NCI-H1105 treated with DMSO at 0.1 percent for 48 hours (cell line): ENCODE measurements at regions not wholly inside any gene's neighbourhood (a gene's known extent, or its start where the extent isn't known, plus 50 kb on each side); places are given as distances from the start of the nearest gene placed in this dataset.
A peak's percentile ranks its signal among the peaks of the same experiment; 100 is the strongest.
"Not testable (repeated sequence)": the region's sequence is repeated elsewhere in the genome, so short reads cannot be mapped to it uniquely, and the experiment has no call there.

Source experiments
- DNase-seq: peaks from one replicate; lab custom pipeline; 2025; lab: John Stamatoyannopoulos, UW

GRCh38 chr9:99628849-99629620 is 192.7 kb upstream of the NR4A3 start:
- no peak for DNase-seq

DNA sequence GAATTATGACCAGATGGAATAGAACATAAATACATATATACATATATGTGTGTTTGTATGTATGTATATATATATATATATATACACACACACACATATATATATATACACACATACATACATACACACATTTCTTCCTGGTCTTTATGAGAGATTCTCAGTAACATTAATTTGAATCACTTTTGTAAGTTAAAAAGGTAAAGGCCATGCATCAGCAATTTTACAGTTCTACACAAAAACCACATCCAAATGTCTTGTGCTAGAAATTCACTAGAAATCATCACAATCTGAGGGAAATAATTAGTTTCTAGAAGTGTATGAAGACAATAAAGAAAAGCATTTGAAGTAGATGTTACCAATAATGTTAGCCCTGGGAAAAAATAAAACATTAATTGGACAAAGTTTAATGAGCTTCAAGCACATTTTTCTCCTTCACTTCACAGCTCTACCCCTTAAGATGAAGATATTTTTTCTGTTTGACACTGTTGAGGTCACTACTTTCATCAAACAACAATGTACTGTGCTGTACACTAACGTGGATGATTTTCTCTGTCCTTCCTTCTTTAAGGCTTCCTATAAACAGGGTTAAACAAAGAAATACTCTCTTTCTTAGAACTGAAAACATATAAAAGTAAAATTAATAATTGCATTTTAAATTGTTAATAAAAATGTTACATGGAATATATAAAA is 189.2 kb upstream of the NR4A3 start:
- DNase-seq = no peak

DNA sequence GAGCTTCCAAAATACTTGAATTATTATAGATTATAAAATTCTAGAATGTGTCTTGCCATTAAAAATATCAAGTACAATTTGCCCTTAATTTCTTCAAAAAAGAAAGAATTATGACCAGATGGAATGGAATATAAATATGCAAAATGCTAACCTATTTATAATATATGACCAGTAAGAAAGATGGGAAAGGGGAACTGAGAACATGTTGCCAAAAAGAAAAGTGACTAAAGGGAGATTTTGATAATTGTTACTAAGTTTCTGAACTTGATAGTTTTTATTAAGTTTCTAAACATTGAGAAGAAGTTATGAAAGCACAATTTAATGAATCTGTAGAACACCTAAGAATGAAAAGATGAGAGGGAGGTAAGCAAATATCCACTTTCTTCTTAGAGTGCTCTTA is 188.4 kb upstream of the NR4A3 start:
- no peak for DNase-seq

DNA sequence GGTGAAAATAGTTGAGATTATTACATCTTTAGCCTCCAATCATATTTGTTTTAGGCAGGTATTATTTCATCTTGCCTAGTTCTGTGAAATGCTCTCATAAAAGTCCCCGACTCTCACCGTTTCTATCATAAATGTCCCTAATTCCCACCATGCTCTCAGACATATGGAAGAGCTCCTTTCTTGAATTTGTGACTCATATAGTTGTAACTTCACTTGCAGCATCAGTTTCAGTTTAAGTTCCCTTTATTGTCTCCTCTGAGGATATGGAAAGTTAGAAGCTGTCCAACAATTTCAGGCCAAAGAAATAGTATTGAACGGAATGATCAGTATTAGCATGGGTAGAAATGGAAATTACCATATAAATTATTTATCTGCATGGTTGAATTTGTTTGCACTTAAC is 187.5 kb upstream of the NR4A3 start:
- no peak for DNase-seq

- no peak for DNase-seq
Measured at GRCh38 chr9:99635032-99635431, 186.7 kb upstream of the NR4A3 start.

DNA sequence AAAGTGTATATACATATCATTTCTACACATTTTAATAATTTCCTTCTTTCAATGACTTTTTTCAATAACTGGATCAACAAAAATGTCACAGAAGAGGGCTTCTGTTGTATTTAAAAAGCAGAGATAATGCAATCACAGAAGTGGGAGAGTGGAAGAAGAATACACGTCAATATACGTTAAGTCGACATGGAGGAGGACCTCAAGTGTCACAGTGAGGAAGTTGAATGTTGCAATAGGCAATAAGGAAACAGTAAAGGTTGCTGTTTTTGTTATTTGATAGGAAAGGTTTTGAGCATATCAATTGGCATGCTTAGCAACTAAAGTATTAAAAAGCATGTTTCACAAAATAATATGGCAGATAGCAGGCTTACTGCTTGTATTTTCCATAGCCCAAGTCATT is 184.0 kb upstream of the NR4A3 start:
- DNase-seq = no peak

GRCh38 chr9:99638971-99639370 is 182.7 kb upstream of the NR4A3 start:
- DNase-seq = no peak

- DNase-seq = no peak
Measured at GRCh38 chr9:99647604-99648003, 174.1 kb upstream of the NR4A3 start.

GRCh38 chr9:99650187-99650874 is 171.4 kb upstream of the NR4A3 start:
- DNase-seq = no peak

- DNase-seq = no peak
Measured at GRCh38 chr9:99660191-99660636, 161.5 kb upstream of the NR4A3 start.

GRCh38 chr9:99663297-99663696 is 158.4 kb upstream of the NR4A3 start:
- no peak for DNase-seq

DNA sequence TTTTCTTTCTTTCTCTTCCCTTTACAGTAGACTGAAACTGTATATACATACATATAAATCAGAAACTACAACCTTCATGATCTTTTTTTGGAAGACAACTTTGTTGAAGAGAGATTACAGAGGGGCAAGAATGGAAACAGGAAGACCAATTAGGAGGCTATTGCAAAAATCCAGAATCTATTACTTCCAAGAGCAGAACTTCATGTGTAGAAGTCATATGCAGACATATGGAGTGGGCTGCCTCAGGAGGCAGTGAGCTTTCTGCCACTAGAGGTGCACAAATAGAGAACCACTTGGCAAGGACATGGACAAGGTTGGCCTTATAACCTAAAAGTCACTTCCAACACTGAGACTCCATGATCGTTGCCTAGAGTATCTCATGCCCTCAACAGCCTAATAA is 157.8 kb upstream of the NR4A3 start:
- no peak for DNase-seq

DNA sequence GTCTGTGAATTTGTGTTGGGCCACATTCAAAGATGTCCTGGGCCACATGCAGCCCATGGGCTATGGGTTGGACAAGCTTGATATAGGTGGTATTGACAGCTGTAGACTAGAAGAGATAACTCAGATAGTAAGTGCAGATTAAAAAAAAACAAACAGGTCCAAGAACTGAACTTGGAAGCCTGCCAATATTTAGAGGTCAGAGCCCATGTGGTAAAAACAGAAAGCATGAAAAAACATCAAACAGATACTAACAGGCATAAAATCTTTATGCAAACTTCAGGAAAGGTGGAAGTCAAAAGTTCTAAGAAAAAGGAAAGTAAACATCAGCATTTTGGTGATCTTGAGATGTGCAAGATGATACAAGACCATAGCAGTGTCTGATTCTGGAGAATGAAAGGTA is 155.1 kb upstream of the NR4A3 start:
- peak; percentile 42 for DNase-seq

DNA sequence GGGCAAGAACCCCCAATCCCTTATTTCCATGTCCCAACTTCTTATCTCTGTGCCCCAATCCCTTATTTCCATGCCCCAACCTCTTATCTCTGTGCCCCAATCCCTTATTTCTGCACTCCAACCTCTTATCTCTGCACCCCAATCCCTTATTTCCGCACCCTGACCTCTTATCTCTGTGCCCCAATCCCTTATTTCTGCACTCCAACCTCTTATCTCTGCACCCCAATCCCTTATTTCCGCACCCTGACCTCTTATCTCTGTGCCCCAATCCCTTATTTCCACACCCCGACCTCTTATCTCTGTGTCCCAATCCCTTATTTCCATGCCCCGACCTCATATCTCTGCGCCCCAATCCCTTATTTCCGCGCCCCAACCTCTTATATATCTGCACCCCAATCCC is 150.8 kb upstream of the NR4A3 start:
- DNase-seq = not testable (repeated sequence)

DNA sequence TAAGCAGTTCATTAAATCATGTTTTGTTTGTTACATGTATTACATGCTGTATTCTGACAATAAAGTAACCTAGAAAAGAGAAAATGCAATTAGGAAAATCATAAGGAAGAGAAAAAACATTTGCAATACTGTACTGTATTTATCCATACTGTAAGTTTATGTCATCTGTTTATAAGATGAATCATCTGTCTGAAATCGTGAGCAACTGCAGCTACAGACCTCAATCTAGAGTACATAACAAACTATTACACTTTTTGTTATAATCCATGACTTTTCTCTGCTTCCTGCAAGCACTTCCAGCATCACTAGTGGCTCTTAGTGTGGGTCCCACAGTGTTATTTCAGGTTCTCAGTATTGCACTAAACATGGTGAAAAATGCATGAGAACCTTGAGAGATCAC is 144.4 kb upstream of the NR4A3 start:
- no peak for DNase-seq

GRCh38 chr9:99678566-99678965 is 143.1 kb upstream of the NR4A3 start:
- no peak for DNase-seq

GRCh38 chr9:99680191-99680590 is 141.5 kb upstream of the NR4A3 start:
- no peak for DNase-seq

DNA sequence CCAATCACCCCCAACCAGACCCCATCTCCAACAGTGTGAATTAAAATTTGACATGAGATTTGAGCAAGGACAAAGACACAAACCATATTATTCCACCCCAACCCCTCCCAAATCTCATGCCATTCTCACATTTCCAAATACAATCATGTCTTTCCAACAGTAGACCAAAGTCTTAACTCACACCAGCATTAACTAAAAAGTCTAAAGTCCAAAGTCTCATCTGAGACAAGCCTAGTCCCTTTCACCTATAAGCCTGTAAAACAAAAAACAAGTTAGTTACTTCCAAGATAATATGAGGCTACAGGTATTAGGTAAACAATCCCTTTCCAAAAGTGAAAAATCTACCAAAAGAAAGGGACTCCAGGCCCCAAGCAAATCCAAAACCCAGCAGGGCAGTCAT is 140.6 kb upstream of the NR4A3 start:
- DNase-seq = no peak

DNA sequence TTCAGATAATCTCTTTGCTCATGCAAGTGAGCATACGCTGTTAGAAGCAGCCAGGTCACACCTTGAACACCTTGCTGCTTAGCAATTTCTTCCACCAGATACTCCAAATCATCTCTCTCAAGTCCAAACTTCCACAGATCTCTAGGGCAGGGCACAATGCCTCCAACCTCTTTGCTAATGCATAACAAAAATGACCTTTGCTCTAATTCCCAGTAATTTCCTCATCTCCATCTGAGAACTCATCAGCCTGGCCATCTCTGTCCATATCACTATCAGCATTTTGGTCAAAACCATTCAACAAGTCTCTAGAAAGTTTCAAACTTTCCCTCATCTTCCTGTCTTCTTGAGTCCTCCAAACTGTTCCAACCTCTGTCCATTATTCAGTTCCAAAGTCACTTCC is 139.3 kb upstream of the NR4A3 start:
- no peak for DNase-seq

- no peak for DNase-seq
Measured at GRCh38 chr9:99682870-99683269, 138.8 kb upstream of the NR4A3 start.

GRCh38 chr9:99690573-99690972 is 131.1 kb upstream of the NR4A3 start:
- DNase-seq = no peak

DNA sequence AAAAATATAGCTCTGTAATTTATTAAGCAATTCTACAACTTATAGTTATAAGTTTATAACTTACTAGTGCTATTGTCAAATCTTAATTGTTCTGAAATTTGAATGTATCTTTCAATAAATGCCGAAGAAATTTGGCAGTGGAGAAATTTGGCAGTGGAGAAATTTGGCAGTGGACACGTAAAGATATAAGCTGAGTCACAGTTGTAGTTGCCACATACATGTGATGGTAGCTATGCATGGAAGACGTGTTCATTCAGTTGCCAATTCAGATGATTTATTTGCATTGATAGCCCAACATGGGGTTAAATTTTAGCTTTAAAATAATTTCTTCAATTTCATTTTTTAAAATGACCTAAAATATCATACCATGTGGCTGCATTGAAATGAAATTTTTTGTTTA is 127.8 kb upstream of the NR4A3 start:
- no peak for DNase-seq

GRCh38 chr9:99694393-99694792 is 127.3 kb upstream of the NR4A3 start:
- DNase-seq = no peak
